ENCODE measurements at regions not wholly inside any gene's neighbourhood (a gene's known extent, or its start where the extent isn't known, plus 50 kb on each side); places are given as distances from the start of the nearest gene placed in this dataset.
"Not testable (repeated sequence)": the region's sequence is repeated elsewhere in the genome, so short reads cannot be mapped to it uniquely, and the experiment has no call there.

DNA sequence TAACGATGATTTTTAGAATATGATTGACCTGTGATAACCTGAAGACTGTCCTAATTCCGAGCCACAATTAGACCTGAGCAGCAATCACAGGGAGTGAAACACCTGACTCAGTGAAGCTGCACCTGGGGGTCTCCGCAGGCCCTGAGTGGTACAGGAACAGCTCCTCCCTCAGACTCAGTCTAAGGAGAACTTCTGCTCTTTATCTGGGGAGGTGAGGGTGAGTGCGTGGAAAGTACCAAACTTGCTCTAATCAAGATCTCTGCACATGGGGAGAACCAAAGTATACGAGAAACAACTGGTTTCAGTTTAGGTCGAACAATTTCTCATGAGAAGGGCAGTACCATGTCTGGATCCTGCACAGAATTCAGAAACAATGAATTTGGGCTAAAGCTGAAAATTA, 555.3 kb downstream of the TMEM121 start:
- DNase-seq = not testable (repeated sequence)

DNA sequence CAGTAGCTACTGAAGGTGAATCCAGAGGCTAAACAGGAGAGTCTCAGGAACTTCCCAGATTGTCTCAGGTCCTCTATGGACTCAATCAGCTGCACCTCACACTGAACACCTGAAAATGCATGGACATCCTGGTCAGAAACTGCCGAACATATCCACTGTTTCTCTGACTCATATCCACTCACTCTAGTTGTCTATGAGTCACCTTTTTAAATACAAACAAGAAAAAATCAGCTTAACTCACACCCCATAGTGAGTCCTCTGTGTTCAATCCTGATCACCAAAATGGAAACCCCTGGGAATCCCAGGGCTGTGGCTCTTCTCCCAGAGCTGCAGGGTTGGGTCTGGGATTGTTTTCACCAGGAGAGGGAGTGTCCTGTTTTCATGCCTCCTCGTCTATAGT, 556.7 kb downstream of the TMEM121 start:
- no peak for DNase-seq

DNA sequence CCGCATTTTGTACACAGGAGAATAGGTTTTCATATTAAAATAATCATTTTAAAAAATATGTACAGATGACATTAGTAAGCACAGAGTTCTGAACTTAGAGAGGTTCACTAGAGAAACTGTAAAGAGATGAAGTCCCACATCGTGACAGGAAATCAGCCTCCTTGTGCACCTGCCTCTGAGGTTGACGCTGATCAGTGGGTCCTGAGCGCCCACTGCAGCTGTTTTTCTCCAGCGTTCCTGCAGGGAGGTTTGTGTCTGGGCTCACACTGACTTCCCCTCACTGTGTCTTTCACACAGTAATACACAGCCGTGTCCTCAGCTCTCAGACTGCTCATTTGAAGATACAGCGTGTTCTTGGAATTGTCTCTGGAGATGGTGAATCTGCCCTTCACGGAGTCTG, 561.5 kb downstream of the TMEM121 start:
- DNase-seq = no peak

DNA sequence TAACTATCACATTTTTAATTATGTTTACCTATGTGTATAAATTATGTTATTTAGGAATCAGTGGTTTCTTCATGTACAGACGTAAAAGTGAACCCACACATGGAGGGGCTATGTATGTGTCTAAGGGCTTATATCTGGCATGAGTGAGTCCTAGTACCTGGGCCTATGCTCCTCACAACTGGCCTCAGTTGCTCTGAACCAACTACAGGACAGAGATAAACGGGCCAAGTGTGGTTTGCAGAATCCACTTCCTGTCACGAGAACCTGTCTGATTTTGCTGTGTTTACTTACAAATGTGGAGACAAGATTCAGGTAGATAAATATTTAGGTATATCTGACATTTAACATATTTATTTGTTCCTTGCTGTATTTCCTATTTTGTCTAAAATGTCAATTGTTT, 562.5 kb downstream of the TMEM121 start:
- DNase-seq = not testable (repeated sequence)

DNA sequence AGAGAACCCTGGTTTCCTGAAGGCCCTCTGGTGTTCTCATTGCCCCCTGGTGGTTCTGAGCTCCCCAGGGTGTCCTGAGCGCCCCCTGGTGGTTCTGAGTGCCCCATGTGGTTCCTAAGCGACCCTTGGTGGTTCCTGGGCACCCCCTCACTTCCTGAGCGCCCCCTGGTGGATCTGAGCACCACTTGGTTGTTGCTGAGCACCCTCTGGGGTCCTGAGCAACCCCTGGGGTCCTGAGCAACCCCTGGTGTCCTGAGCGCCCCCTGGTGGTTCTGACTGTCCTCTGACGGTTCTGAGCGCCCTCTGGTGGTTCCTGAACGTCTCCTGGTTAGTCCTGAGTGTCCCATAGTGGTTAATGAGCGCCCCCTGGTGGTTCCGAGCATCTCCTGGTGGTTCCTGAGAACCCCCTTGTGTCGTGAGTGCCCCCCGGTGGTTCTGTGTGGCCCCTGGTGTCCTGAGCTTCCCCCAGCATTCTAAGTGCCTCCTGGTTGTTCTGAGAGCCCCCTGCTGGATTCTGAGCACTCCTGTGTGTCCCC, 568.3 kb downstream of the TMEM121 start:
- DNase-seq = peak in 1 of 2 donors; percentile 81

DNA sequence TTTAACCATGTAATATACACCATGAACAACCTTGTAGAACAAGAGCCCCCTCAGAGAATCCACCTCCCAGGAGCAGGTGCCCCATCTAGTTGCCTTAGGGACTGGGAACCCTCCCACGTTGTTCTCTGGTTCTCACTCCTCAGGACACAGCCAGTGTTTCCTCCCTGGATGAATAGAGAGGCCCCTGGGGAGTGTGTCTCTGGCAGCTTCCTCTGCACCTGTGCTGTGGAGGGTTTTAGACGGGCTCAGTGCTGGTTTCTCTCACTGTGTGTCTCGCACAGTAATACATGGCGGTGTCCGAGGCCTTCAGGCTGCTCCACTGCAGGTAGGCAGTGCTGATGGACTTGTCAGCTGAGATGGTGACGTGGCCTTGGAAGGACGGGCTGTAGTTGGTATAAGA, 581.3 kb downstream of the TMEM121 start:
- no peak for DNase-seq

DNA sequence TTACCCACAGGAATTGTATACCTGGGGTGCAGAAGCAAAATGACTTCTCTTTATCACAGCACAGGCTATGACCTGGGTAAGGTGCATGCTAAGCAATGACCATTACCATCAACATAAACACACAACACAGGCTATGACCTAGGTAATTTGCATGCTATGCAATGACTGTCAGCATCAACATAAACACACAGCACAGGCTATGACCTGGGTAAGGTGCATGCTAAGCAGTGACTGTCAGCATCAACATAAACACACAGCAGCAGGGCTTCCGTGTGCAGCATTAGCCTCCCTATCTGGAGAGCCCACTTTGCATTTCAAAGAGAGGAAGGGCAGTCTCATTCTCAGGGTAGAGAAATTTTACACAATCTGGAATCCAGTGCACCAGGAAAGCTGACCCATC, 583.0 kb downstream of the TMEM121 start:
- no peak for DNase-seq

DNA sequence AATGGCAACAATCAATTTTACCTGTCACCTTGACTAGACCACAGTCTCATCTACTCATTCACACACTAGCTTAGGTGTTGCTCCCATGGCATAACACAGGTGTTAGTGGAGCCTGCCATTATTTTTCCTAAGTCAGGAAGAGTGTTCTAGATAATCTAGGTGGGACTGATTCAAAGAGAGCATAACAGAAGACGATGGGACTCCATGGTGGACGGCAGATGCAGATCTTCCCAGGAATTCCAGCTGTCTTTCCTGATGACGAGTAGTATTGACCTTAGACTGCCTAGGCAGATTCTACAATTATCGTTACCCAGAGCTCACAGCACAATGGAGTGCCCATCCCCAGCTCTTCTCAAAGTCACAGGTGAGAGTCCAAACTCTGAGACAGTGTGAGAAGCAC, 589.0 kb downstream of the TMEM121 start:
- DNase-seq = no peak

DNA sequence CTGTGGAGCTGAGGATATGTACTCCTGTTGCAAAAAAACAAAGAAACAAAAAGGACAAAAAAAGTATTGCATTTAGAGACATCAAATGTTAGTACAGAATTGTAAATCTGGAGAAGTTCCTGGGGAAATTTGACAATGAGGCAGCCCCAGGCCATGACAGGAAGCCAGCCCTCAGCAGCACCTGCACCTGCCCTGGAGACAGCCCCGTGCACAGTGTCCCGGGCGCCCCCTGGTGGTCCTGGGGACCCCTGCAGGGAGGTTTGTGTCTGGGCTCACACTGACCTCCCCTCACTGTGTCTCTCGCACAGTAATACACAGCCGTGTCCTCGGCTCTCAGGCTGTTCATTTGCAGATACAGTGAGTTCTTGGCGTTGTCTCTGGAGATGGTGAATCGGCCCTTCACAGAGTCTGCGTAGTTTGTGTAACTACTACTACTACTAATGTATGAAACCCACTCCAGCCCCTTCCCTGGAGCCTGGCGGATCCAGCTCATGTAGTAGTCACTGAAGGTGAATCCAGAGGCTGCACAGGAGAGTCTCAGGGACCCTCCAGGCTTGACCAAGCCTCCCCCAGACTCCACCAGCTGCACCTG, 590.1 kb downstream of the TMEM121 start:
- not testable (repeated sequence) for DNase-seq

DNA sequence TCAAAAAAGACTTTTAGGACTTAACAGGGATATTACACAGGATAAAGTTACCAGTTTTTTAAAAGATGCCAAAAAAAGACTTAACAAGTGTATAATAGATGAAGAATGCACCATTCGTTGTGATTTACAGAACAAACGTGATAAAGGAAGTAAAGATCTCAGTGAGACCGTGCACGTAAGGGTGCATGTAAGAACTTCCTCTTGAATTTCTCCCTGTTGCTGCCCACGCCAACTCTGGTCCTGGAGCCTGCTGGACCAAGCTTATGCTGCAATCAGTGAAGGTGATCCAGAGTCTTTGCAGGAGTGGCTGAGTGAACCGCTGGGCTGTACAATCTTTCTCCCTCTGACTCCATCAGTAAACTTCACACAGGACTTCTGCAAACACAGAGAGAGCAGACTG, 593.7 kb downstream of the TMEM121 start:
- peak; percentile 42 to 43 for DNase-seq

DNA sequence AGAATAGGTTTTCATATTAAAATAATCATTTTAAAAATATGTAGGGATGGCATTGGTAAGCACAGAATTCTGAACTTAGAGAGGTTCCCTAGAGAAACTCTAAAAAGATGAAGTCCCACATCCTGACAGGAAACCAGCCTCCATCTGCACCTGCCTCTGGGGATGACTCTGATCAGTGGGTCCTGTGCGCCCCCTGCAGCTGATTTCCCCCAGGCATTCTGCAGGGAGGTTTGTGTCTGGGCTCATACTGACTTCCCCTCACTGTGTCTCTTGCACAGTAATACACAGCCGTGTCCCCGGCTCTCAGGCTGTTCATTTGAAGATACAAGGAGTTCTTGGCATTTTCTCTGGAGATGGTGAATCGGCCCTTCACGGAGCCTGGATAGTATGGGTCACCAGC, 602.9 kb downstream of the TMEM121 start:
- no peak for DNase-seq

DNA sequence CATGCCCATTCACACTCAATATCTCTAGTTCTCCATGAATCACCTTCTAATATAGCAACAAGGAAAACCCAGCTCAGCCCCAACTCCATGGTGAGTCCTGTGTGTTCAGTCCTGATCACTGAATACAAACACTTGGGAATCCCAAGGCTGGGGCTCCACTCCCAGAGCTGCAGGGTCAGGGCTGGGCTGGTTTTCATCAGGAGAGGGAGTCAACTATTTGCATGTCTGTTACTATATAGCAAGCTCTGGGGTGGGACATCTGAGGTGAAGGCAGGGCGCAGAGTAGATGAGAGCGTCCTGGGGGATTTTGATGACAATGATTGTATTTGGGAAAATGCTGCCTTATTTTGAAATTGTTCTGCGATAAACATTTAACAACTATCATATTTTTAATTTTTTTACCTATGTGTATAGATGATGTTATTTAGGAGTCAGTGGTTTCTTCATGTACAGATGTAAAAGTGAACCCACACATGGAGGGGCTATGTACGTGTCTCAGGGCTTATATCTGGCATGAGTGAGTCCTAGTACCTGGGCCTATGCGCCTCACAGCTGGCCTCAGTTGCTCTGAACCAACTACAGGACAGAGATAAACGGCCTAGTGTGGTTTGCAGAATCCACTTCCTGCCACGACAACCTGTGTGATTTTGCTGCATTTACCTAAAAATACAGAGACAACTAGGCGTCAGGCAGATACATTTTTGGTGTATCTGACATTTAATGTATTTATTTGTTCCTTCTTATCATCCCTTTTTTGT, 603.7 kb downstream of the TMEM121 start:
- not testable (repeated sequence) for DNase-seq

DNA sequence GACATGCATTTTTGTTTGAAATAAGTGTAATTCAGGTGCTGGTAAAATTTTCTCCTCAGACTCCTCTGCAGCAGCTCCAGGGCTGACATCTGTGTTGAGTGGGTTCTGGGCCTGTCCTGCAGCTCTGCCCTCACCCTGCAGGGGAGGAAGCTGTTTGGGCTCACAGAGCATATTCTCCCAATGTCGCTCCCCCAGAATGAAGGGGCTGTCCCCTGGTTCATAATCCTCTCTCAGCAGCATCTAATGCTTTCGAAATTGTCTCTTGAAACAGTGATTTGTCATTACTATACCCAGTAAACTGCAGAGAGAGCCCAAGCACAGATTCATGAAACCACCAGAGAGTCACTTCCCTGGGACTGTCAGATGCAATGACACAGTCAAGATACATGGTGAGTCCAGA, 606.7 kb downstream of the TMEM121 start:
- not testable (repeated sequence) for DNase-seq

DNA sequence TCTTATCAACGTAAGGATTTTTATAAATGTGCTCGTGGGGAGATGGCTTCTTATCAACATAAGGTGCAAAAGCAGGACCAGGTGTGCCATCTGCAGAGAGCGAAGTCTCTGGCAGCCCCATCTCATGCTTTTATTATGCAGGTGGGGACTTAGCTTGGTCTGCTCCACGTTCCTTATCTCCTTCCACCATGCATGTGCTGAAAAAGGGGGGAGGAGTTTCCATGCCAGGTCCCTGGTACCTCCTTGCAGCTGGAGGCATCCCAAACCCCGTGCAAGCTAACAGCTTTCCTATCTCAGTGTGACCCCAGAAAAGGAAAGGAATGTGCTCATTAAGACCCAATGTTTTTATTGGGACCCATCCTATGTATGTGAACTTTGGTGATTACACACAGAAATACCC, 608.5 kb downstream of the TMEM121 start:
- no peak for DNase-seq

DNA sequence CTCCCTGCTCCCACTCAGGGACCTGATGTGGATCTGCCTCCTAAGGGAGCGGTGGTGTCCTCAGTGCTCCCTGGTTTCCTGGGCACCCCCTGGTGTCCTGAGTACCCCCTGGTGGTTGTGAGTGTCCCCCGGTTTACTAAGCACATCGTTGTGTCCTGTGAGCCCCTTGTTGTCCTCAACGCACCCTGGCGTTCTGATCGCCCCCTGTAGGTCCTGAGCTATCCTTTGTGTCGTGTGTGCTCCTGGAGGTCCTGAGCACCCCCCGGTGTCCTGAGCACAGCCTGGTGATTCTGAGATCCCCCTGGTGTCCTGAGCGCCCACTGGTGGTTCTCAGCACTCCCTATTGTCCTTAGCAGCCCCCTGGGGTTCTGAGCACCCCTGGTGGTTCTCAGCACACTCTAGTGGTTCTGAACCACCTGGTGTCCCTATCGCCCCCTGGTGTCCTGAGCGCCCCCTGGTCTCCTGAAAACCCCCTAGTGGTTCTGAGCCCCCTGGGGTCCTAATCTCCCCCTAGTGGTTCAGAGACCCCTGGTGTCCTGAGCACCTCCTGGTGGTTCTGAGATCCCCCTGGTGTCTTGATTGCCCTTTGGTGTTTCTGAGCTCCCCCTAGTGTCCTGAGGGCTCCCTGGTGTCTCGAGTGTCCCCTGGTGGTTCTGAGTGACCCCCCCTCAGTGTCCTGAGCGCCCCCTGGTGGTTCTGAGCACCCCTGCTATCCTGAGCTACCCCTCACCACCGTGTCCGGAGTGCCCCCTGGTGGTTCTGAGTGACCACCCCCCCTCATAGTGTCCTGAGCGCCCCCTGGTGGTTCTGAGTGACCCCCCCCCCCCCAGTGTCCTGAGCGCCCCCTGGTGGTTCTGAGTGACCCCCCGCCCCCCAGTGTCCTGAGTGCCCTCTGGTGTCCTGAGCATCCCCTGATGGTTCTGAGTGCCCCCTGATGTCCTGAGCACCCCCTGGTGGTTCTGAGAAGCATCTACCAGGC, 615.1 kb downstream of the TMEM121 start:
- DNase-seq = peak; percentile 26 to 55

DNA sequence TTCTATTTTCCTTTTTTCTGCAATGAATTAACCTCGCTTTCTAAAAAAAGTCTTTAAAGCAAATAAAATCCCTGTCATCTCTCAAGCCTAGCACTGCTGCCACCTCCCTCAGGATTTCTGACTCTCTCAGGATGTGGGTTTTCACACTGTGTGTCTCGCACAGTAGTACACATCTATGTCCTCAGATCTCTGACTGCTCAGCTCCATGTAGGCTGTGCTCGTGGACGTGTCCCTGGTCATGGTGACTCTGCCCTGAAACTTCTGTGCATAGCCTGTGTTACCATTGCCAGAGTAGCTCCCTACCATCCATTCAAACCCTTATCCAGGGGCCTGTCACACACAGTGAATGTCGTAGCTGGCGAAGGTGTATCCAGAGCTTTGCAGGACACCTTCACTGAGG, 619.3 kb downstream of the TMEM121 start:
- not testable (repeated sequence) for DNase-seq

DNA sequence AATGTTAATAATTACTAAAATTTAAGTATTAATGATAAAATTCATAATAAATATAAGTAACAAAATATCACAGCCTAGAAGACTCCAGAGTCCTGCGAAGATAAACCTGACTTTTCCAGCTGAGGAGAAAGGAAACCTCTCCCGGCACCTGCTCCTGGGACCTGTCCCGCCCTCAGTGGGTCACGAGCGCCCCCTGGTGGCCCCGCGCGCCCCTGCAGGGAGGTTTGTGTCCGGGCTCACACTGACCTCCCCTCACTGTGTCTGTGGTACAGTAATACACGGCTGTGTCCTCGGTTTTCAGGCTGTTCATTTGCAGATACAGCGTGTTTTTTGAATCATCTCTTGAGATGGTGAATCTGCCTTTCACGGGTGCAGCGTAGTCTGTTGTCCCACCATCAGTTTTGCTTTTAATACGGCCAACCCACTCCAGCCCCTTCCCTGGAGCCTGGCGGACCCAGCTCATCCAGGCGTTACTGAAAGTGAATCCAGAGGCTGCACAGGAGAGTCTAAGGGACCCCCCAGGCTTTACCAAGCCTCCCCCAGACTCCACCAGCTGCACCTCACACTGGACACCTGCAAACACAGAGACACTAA, 627.1 kb downstream of the TMEM121 start:
- DNase-seq = peak; percentile 55 to 62

DNA sequence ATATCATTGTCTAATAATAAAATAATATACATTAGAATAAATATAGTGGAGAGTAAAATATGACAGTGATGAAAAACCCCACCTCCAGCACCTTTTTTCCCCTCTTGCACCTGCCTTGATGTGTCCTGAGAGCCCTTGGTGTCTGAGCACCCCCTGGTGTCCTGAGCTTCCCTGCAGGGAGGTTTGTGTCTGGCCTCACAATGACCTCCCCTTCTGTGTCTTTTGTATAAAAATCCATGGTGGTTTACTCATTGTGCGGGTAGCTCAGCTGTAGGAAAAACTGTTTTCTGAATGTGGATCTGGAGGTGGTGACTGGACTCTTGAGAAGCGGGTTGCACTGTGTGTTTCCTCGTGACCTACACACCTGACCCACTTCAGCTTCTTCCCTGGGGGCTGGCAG, 636.9 kb downstream of the TMEM121 start:
- DNase-seq = no peak

DNA sequence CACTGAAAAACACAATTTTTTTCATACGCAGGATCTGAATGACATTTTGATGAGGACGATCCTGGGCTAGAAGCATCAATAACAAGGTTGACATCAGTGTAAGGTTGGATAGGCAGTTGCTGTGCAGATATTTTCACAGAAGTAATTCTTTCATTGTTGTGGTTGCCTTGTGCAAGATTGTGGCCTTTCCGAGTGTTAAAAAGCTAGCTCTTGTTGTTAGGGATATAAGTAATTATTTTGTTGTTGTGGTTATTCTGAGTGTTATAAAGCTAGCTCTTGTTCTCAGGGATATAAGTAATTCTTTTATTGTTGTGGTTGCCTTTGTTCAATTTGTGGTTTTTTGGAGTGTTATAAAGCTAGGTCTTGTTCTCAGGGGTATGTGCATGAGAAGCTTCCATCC, 637.4 kb downstream of the TMEM121 start:
- not testable (repeated sequence) for DNase-seq

DNA sequence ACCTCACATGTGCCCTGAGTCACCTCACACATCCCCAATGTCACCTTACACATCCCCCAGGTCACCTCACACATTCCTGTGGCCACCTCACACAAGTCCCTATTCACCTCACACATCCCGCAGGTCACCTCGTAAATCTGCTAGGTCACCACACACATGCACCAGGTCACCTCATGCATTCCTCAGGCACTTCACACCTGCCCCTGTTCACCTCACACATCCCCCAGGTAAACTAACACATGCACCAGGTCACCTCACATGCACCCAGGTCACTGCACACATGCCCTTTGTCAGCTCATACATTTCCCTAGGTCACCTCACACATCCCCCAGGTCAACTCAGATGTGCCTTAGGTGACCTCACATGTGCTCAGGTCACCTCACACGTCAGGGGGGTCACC, 639.8 kb downstream of the TMEM121 start:
- DNase-seq = no peak

DNA sequence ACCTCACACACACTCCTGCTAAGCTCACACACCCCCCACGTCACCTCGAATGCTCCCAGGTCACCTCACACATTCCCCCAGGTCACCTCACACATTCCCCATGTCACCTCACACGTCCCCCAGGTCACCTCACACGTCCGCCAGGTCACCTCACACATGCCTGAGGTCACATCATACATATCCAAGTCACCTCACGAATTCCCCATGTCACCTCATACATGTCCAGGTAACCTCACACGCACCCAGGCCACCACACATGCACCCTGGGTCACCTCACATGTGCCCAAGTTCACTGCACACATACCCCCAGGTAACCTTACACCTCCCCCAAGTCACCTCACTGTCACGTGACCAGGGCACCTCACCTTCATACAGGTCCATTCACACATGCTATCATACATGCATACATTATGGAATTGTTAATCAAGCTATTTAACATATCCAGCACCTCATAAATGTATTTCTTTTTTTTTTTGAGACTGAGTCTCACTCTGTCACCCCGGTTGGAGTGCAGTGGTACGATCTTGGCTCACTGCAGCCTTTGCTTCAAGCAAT, 640.3 kb downstream of the TMEM121 start:
- DNase-seq = no peak

DNA sequence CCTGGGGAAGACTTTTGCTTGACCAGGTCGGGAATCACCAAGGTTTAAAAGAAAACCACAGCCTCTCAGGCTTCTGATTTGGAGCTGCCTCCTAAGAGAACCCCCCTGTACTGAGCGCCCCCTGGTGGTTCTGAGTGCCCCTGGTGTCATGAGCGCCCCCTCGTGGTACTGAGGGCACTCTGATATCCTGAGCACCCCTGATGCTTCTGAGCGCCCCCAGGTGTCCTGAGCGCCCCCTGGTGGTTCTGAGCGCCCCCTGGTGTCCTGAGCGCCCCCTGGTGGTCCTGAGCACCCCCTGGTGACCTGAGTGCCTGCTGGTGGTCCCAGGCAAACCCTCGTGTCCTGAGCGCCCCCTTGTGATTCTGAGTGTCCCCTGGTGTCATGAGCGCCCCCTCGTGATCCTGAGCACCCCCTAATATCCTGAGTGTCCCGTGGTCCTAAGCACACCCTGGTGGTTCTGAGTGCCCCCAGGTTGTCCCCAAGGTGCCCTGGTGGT, 643.8 kb downstream of the TMEM121 start:
- DNase-seq = peak; percentile 3 to 25

Data from inflammatory macrophage (primary cell).